RPMI7951 (cell line): ENCODE measurements at regions not wholly inside any gene's neighbourhood (a gene's known extent, or its start where the extent isn't known, plus 50 kb on each side); places are given as distances from the start of the nearest gene placed in this dataset.

Experiments used
- DNase-seq: peaks from one replicate; pipeline ENCODE4 v3.0.0-alpha.2; 2012; ENCODE audit warnings: low read depth

DNA sequence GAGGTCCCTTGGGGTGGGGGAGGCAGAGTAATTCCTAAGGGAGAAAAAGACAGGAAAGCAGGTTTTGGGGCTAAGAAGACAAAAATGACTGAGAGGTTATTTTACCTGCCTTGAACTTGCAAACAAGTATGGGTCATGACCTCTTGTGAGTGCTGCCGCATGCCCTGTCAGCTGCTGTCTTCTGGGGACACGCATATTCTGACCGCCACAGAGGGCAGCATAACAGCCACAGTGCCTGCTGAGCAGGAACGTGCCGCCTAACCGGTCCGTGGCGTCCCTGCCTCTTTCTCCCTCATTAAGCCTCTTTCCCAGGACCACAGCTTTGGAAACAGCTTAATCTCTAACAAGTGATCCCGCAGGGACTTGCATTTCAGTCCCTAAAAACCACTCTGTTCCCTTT is 51.3 kb upstream of the KCNA1 start:
- no peak for DNase-seq

DNA sequence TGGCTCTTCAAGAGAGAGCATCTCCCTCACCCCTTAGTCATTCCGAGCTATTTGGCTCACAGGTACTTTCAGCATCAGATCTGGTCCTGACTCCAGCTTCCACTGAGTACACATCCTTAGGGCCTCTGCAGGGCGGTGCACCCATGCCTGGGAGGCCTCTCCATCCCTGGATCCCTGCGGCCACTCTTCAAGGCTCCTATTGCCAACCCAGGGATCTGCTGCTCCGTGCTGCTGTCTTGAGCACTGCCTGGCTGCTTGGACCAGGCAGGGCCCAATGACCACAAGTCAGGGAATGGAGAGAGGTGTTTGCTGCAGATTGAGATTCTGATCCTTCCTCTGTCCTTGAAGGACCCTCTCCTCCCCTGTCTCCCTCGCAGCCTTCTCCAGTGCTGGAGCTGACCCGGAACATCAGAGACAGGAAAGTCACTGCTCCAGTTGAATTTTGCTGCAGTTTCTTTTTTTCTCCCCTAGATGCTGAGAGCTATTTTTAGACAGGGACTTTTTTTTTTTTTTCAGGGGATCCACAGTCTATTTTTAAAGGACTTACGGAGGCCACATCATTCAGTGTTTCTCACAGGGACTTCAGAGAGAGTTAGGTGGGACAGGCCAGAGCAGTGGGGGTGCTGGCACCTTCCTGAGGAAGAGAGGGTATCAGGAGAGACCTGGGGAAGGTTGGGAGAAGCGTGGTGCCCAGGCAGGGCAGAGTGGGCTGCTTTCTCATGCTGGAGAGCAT is 50.1 kb upstream of the KCNA1 start:
- no peak for DNase-seq
